ENCODE measurements at regions not wholly inside any gene's neighbourhood (a gene's known extent, or its start where the extent isn't known, plus 50 kb on each side); places are given as distances from the start of the nearest gene placed in this dataset.

GRCh38 chr12:124488520-124488919 is 78.9 kb downstream of the NCOR2 start:
- TF ChIP-seq POLR2AphosphoS5 (IDR thresholded peaks at IDR 0.05): no peak
- TF ChIP-seq POLR2A (IDR thresholded peaks at IDR 0.05): no peak
